K562 (cell line): ENCODE measurements at regions not wholly inside any gene's neighbourhood (a gene's known extent, or its start where the extent isn't known, plus 50 kb on each side); places are given as distances from the start of the nearest gene placed in this dataset.

ENCODE experiments used
- ATAC-seq: fragments of 200-7000 bp; cut with Tn5 transposase; 3 replicates; pipeline ENCODE4 v1.9.1; 2020; ENCODE audit warnings: moderate library complexity
- BruUV-seq: library from RNA; stranded (reverse); fragments of 400-500 nt; replicated peaks from 2 replicates; lab custom pipeline; 2021; lab: Mats Ljungman, UMichigan
- CTCF ChIA-PET: fragments of 300-600 bp; formaldehyde crosslinking; extraction: SDS; loops from one replicate; lab custom pipeline; 2021; ENCODE audit warnings: low intra/inter-chr PET ratio; lab: Yijun Ruan, JAX
- POLR2A ChIA-PET: fragments of 300-600, 350-650 bp; sonication (Branson Sonifier 250); formaldehyde crosslinking; extraction: SDS; loops from one replicate; lab custom pipeline; 2021; ENCODE audit warnings: antibody characterized with exemption, inconsistent platforms; lab: Yijun Ruan, JAX
- DNase-seq, 4 experiments: peaks; one replicate each; pipeline versions ENCODE4 v3.0.0 to v3.0.0-alpha.2; 2011 to 2018; ENCODE audit warnings: low spot score in 3 of 4, mixed read lengths in 3 of 4; ENCODE audit errors: extremely low read depth in 1 of 4
- FAIRE-seq: peaks from 2 replicates; lab custom pipeline; 2011; peaks lifted over from hg19 to GRCh38; lab: Jason Lieb, UNC
- H2AFZ ChIP-seq: 2 replicates; pipeline ENCODE4 v1.6.0; 2011; ENCODE audit warnings: low read depth, low read length, control low read depth, inconsistent platforms
- H3K27ac ChIP-seq: fragments of 200-600 bp; 3 replicates; pipeline ENCODE4 v1.8.0; 2011; ENCODE audit warnings: low read depth, mild to moderate bottlenecking, control low read depth, inconsistent platforms, low read length, moderate library complexity, mixed read lengths; ENCODE audit errors: extremely low read depth
- H3K27me3 ChIP-seq, 2 experiments: fragments of 300-600 bp in 1 of 2; 2 replicates in 1 of 2; 3 replicates in 1 of 2; pipeline versions ENCODE4 v1.6.0 to v1.8.0; 2011; ENCODE audit warnings: inconsistent platforms in 2 of 2, low read length in 2 of 2, mild to moderate bottlenecking in 1 of 2, mixed read lengths in 1 of 2, moderate library complexity in 1 of 2; ENCODE audit not compliant: control insufficient read depth in 2 of 2, insufficient read depth in 2 of 2
- H3K36me3 ChIP-seq: fragments of 300-600 bp; 3 replicates; pipeline ENCODE4 v1.8.0; 2011; ENCODE audit warnings: mild to moderate bottlenecking, low read length, inconsistent platforms; ENCODE audit not compliant: control insufficient read depth, insufficient read depth
- H3K4me1 ChIP-seq, 2 experiments: fragments of 200-600 bp in 1 of 2; replicated peaks in 1 of 2; 2 replicates in 1 of 2; 3 replicates in 1 of 2; pipeline versions ENCODE4 v1.5.1 to v1.8.0; 2011; ENCODE audit warnings: inconsistent platforms in 2 of 2, low read length in 2 of 2, mild to moderate bottlenecking in 1 of 2, mixed read lengths in 1 of 2, moderate library complexity in 1 of 2; ENCODE audit not compliant: control insufficient read depth in 2 of 2, insufficient read depth in 2 of 2
- H3K4me2 ChIP-seq: 2 replicates; pipeline ENCODE4 v1.6.1; 2011; ENCODE audit warnings: low read length, control low read depth, inconsistent platforms, mixed read lengths; ENCODE audit not compliant: insufficient read depth
- H3K4me3 ChIP-seq: fragments of 200-600 bp; sonication (generic), shearing (Covaris generic); 2 replicates; pipeline ENCODE4 v1.5.1; 2016; ENCODE audit warnings: control low read depth, inconsistent platforms
- H3K79me2 ChIP-seq: fragments of 200-600 bp; 3 replicates; pipeline ENCODE4 v1.8.0; 2011; ENCODE audit warnings: low read length, inconsistent platforms; ENCODE audit not compliant: control insufficient read depth, insufficient read depth
- H3K9ac ChIP-seq, 2 experiments: 2 replicates each; pipeline versions ENCODE4 v1.6.0 to v1.6.1; 2011; ENCODE audit warnings: low read depth in 2 of 2, low read length in 2 of 2, control low read depth in 1 of 2, inconsistent platforms in 1 of 2, mild to moderate bottlenecking in 1 of 2, mixed read lengths in 1 of 2; ENCODE audit not compliant: insufficient read depth in 1 of 2
- H3K9me1 ChIP-seq: one replicate; pipeline ENCODE4 v1.6.0; 2011; ENCODE audit warnings: inconsistent platforms, mild to moderate bottlenecking, low read length, moderate library complexity; ENCODE audit not compliant: control insufficient read depth, insufficient read depth
- H3K9me3 ChIP-seq: replicated peaks from 2 replicates; pipeline ENCODE4 v1.5.1; 2011; ENCODE audit warnings: low read depth, low read length, inconsistent platforms; ENCODE audit not compliant: control insufficient read depth, insufficient read depth
- H4K20me1 ChIP-seq: replicated peaks from 2 replicates; pipeline ENCODE4 v1.6.1; 2011; ENCODE audit warnings: low read length, inconsistent platforms, mixed read lengths; ENCODE audit not compliant: control insufficient read depth, insufficient read depth
- ATF1 ChIP-seq, 2 experiments: fragments of 450-650 bp in 1 of 2; IDR thresholded peaks; 2 replicates each; pipeline ENCODE4 v1.6.1; 2016; ENCODE audit warnings: missing compliant biosample characterization in 1 of 2, missing genetic modification characterization in 1 of 2
- MAFF ChIP-seq: IDR thresholded peaks from 2 replicates; pipeline ENCODE4 v1.6.1; 2012; ENCODE audit warnings: low read length, improper control_type of control experiment
- MAFG ChIP-seq: fragments of 450-650 bp; conservative IDR thresholded peaks from 2 replicates; pipeline ENCODE4 v1.6.1; 2016; ENCODE audit warnings: missing genetic modification characterization, missing compliant biosample characterization
- NFE2L1 ChIP-seq: fragments of 450-650 bp; IDR thresholded peaks from 2 replicates; pipeline ENCODE4 v1.6.1; 2016; ENCODE audit warnings: missing genetic modification characterization, low read depth, mild to moderate bottlenecking, missing compliant biosample characterization, moderate library complexity, borderline replicate concordance
- ZNF316 ChIP-seq: fragments of 450-650 bp; IDR thresholded peaks from 2 replicates; pipeline ENCODE4 v1.6.1; 2016
- WGBS: fragments of 100-300 bp; shearing (Covaris generic); methylation state at CpG from one replicate; pipeline ENCODE4 v1.1.6; 2016; ENCODE audit warnings: low coverage, mixed read lengths; ENCODE audit not compliant: insufficient coverage; ENCODE audit errors: missing lambda C conversion rate; 5-methylcytosine and 5-hydroxymethylcytosine counted together
- in situ Hi-C: fragments of 300-500 bp; cut with MboI; formaldehyde crosslinking; loops from 4 replicates; pipeline ENCODE4 v1.15.0; 2018; ENCODE audit warnings: inconsistent platforms, mixed read lengths
- intact Hi-C: fragments of 100-400 bp; cut with micrococcal nuclease; formaldehyde crosslinking; loops from 2 replicates; pipeline ENCODE4 v1.14.2; 2022
- TF ChIP-seq, protein P1 (sequence below): sonication (generic); formaldehyde crosslinking; IDR thresholded peaks from 2 replicates; pipeline ENCODE4 v1.8.0; 2022; ENCODE audit warnings: missing genetic modification reagents, mild to moderate bottlenecking, borderline replicate concordance

DNA sequence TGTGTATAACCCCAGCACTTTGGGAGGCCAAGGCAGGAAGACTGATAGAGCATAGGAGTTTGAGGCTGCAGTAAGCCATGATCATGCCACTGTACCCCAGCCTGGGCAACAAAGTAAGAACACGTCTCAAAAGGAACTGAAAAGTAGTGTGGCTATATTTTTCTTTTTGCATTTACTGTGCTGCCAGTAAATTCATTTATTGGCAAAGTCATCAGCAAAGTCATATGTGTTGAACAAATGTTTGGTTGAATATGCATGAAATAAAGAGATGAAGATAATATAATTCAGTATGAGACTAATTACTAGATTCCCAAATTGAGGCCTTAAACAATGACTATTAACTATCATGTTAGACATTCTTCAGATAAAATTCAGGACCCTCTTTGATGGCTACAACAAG is 829.1 kb downstream of the PCDH7 start:
- TF ChIP-seq ATF1 (CRISPR knock-in tag; IDR thresholded peaks at IDR 0.05): no peak
- TF ChIP-seq ATF1 (tag; IDR thresholded peaks at IDR 0.05): no peak
- TF ChIP-seq, all 486 proteins: peak for 0
- ChIA-PET POLR2A (no interaction called here), CTCF (no interaction called here)
- in situ Hi-C loops: no loop called here
- Histone ChIP-seq H3K4me3 (no peak overlapping the region), H3K9me1 (no peaks in the 10 kb centered on the region), H3K9me3 (no peaks in the 10 kb centered on the region), H3K4me2 (no peak overlapping the region), H3K4me1 (no peaks in the 10 kb centered on the region), H3K27ac (no peak overlapping the region), H3K27me3 (no peaks in the 10 kb centered on the region), H3K79me2 (no peaks in the 10 kb centered on the region), H4K20me1 (no peaks in the 10 kb centered on the region), H2AFZ (no peak overlapping the region), H3K9ac (no peak overlapping the region), H3K36me3 (no peaks in the 10 kb centered on the region)
- WGBS: 0% methylated on average over 1 of the region's 1 CpG
- FAIRE-seq (no peak), ATAC-seq (no peak), DNase-seq (no peak)
- BruUV-seq: no TSS peak
- intact Hi-C loops: no loop called here

DNA sequence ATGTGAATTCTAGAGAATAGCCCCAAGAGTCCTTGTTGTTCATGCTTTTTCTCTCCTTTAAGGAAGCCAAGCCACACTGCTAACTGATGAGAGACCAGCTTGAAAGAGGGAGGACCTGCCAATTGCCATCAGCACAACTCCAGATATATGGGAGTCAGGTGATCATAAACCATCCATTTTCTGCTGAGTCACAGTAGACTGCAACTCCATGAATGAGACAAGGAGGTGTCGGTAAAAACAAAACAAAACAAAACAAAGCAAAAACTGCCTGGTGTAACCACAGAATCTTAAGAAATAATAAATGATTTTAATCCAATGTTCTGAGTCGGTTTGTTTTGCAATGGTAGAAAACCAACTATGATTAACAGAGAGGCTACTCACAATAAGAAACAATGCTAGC is 837.3 kb downstream of the PCDH7 start:
- Histone ChIP-seq H2AFZ (no peak overlapping the region), H4K20me1 (no peaks in the 10 kb centered on the region), H3K4me2 (no peak overlapping the region), H3K4me3 (no peak overlapping the region), H3K27ac (no peak overlapping the region), H3K36me3 (no peaks in the 10 kb centered on the region), H3K79me2 (no peaks in the 10 kb centered on the region), H3K9me1 (no peaks in the 10 kb centered on the region), H3K27me3 (no peaks in the 10 kb centered on the region), H3K4me1 (no peaks in the 10 kb centered on the region), H3K9me3 (no peaks in the 10 kb centered on the region), H3K9ac (no peak overlapping the region)
- peak in 1 of 4 experiments; percentile 1 for DNase-seq
- FAIRE-seq: no peak
- BruUV-seq: no TSS peak
- no peak for ATAC-seq
- ChIA-PET CTCF (no interaction called here), POLR2A (no interaction called here)
- in situ Hi-C loops: no loop called here
- WGBS: 0% methylated on average over 2 of the region's 2 CpGs
- intact Hi-C loops: no loop called here
- TF ChIP-seq MAFG (peak; percentile 74), MAFF (peak; percentile 26; the same call in 1 of the 2 replicates), ZNF316 (peak; percentile 12; the same call in 1 of the 2 replicates), NFE2L1 (tag) (peak; percentile 62; the same call in 1 of the 2 replicates)
- TF ChIP-seq, protein P1, sequence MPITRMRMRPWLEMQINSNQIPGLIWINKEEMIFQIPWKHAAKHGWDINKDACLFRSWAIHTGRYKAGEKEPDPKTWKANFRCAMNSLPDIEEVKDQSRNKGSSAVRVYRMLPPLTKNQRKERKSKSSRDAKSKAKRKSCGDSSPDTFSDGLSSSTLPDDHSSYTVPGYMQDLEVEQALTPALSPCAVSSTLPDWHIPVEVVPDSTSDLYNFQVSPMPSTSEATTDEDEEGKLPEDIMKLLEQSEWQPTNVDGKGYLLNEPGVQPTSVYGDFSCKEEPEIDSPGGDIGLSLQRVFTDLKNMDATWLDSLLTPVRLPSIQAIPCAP (CRISPR knock-in tag): no peak
- TF ChIP-seq, all 486 proteins: peak for 4
